Pancreas (tissue), 10 donors: ENCODE measurements at regions not wholly inside any gene's neighbourhood (a gene's known extent, or its start where the extent isn't known, plus 50 kb on each side); places are given as distances from the start of the nearest gene placed in this dataset.
A peak's percentile ranks its signal among the peaks of the same experiment; 100 is the strongest.
"Not testable (repeated sequence)": the region's sequence is repeated elsewhere in the genome, so short reads cannot be mapped to it uniquely, and the experiment has no call there.

ENCODE experiments used
- ATAC-seq, 4 donors: fragments of 200-7000 bp; cut with Tn5 transposase; one replicate each; pipeline versions ENCODE4 v1.8.0 to v1.9.1; 2020; ENCODE audit warnings: mild to moderate bottlenecking in 4 of 4, moderate library complexity in 4 of 4
- DNase-seq, 6 donors: peaks; one replicate each; pipeline ENCODE4 v3.0.0-alpha.2; 2020
- FAIRE-seq: peaks from 2 replicates; lab custom pipeline; 2012; peaks lifted over from hg19 to GRCh38; lab: Jason Lieb, UNC
- H3K27ac ChIP-seq, 4 donors: fragments of 200-600 bp; sonication (generic); 1 replicate in 3 of 4; 2 replicates in 1 of 4; pipeline versions ENCODE4 v1.5.0 to v1.8.0; 2020
- H3K27me3 ChIP-seq, 4 donors: fragments of 200-600 bp; one replicate each; pipeline ENCODE4 v1.8.0; 2021
- H3K36me3 ChIP-seq, 3 donors: fragments of 200-600 bp; sonication (generic) in 1 of 3; one replicate each; pipeline versions ENCODE4 v1.5.0 to v1.8.0; 2020 to 2021
- H3K4me1 ChIP-seq, 3 donors: fragments of 200-600 bp; one replicate each; pipeline ENCODE4 v1.8.0; 2021
- H3K4me3 ChIP-seq, 4 donors: fragments of 200-600 bp; sonication (generic) in 2 of 4; one replicate each; pipeline versions ENCODE4 v1.5.0 to v1.8.0; 2020 to 2021
- H3K9me3 ChIP-seq, 4 donors: fragments of 200-600 bp; one replicate each; pipeline ENCODE4 v1.8.0; 2021
- CTCF ChIP-seq, 4 donors: fragments of 200-600 bp; sonication (generic) in 3 of 4; IDR thresholded peaks; one replicate each; pipeline versions ENCODE4 v1.5.0 to v1.8.0; 2021; ENCODE audit warnings: antibody characterized with exemption in 4 of 4
- WGBS, 2 donors: extraction: QIAGEN DNeasy Blood & Tissue Kit; methylation state at CpG; one replicate each; pipeline ENCODE4 v1.1.7; 2013; 5-methylcytosine and 5-hydroxymethylcytosine counted together
- intact Hi-C, 3 donors: fragments of 100-400 bp; cut with DNase I; formaldehyde crosslinking; loops; one replicate each; pipeline versions ENCODE4 v1.11.1 to v1.14.2; 2022
- donor health status: healthy with polysubstance abuse.
- donor health status: DM: no; HTN: no; CAD: no; lungs with moderate emphysema.
- donor health status: DM: no; HTN: no; CAD: no.
- donor health status: control.
- donor health status: control.
- donor health status: Bipolar disorder and iron deficiency.
- donor health status: DM: yes; HTN: yes; CAD: no.
- donor health status: DM: no; HTN: no; CAD: no.
- donor health status: DM: no; HTN: no; CAD: no.
- donor health status: DM: yes; HTN: yes; CAD: no.

DNA sequence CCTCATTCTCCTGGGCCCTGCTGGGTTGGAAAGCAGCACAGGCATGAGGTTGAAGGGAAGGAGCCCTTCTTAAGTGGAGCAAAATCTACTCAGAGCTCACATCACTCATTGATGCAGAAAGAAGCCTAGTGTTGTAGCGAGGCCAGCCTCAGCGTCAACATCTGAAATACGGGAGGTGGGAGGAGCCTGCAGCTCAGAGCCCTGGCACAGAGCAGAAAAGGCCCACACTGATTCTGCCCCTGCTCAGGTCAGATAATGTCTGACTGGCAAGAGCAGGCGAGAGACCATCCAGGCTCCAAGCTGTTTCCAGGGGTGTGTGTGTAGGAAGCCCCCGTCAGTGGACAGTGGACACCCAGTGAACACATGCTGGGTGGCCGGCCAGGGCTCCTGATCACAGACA is 1541.6 kb downstream of the TSPY10 start:
- no peaks in the 10 kb centered on the region for H3K9me3 ChIP-seq
- no peaks in the 10 kb centered on the region for H3K4me1 ChIP-seq
- no peak for FAIRE-seq
- 70% methylated on average over 6 of the region's 6 CpGs; no CpG with 5 or more reads in 1 of the 2 donors for WGBS, 2 donors
- ATAC-seq, result no peak
- no peak overlapping the region for H3K27ac ChIP-seq
- H3K4me3 ChIP-seq, result no peak overlapping the region
- no peak for TF ChIP-seq CTCF (IDR thresholded peaks at IDR 0.05)
- no peaks in the 10 kb centered on the region for H3K36me3 ChIP-seq
- H3K27me3 ChIP-seq, result no peaks in the 10 kb centered on the region
- intact Hi-C loops, result no loop called here
- no peak for DNase-seq

DNA sequence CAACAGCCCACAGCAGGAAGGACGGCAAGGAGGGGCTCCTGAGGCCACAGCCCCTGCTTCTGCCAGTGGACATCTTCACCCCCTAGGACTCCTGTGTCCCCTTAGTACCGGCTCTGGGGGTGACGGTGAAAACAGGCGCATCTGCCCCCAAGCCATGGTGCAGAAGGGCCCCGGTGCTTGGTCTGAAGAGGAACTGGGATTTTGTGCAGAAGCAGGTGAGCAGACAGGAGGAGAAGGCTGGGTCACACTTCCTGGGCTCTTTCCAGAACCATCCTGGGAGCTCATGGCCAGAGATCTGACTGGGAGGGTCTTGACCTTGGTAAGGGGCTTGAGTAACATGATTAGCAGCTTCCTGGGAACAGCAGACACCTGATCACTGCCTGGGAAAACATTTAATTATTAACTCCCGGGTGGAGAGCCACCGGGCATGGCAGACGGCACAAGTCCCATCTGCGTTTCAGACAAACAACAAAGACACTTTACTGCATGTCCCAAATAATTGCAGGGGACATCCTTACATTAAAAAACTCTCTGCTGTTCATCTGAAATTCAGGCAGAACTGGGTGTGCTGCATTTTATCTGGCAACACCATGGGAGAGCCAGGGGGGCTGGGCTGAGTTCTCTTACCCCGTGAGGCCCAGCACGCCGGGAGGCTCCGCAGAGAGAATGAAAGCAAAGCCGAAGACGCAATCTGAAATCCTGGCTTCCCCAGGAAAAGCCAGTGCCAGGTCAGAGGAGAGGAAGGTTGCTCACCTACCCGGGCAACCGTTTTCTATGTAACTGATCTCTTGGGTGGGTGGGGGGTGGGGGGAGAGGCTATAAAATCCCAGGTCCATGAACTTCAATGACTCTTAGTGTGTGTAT is 1542.8 kb downstream of the TSPY10 start:
- 58% methylated on average over 17 of the region's 17 CpGs; no CpG with 5 or more reads in 1 of the 2 donors for WGBS, 2 donors
- H3K36me3 ChIP-seq, result no peaks in the 10 kb centered on the region
- H3K4me3 ChIP-seq, result no peak overlapping the region
- no peaks in the 10 kb centered on the region for H3K4me1 ChIP-seq
- no peaks in the 10 kb centered on the region for H3K9me3 ChIP-seq
- DNase-seq (no peak), FAIRE-seq (no peak), ATAC-seq (no peak)
- no peaks in the 10 kb centered on the region for H3K27me3 ChIP-seq
- TF ChIP-seq CTCF (IDR thresholded peaks at IDR 0.05), result no peak
- intact Hi-C loops, result no loop called here
- H3K27ac ChIP-seq, result no peak overlapping the region

DNA sequence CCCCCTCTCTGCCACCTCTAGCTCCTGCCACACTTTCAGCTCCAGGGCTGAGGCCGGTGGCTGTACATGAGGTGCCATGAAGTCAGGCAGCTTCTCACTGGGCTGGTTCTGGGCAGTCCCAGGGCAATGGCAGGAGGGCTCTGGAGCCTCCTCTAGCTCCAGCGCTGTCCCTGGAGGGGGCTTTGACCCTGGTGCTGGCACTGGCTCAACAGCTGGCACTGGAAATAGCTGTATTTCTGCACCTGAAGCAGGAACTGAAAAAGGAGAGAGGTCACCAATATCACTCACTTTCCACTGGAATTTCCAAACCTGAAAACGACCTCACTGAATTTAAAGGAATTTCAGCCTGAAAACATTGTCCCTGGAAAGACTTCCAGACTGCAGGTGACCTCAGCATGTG is 1558.1 kb downstream of the TSPY10 start:
- H3K9me3 ChIP-seq, FAIRE-seq, H3K4me3 ChIP-seq, H3K27me3 ChIP-seq, H3K27ac ChIP-seq, ATAC-seq, intact Hi-C loops, H3K36me3 ChIP-seq, H3K4me1 ChIP-seq: not testable (repeated sequence)
- WGBS, 2 donors, result 34 to 46% methylated on average over 1 to 3 of the region's 3 CpGs
- peak in 1 of 6 donors; percentile 9 for DNase-seq

GRCh38 chrY:11097498-11097897 is 1569.8 kb downstream of the TSPY10 start:
- H3K36me3 ChIP-seq, H3K27ac ChIP-seq, H3K27me3 ChIP-seq, intact Hi-C loops, FAIRE-seq, H3K9me3 ChIP-seq, H3K4me1 ChIP-seq, ATAC-seq, H3K4me3 ChIP-seq: not testable (repeated sequence)
- DNase-seq, result peak in 1 of 6 donors; percentile 54
- WGBS, 2 donors, result 42 to 46% methylated on average over 11 to 16 of the region's 20 CpGs

- ATAC-seq, H3K4me1 ChIP-seq, H3K9me3 ChIP-seq, intact Hi-C loops, H3K27ac ChIP-seq, FAIRE-seq, H3K4me3 ChIP-seq, H3K36me3 ChIP-seq, H3K27me3 ChIP-seq: not testable (repeated sequence)
- 33 to 53% methylated on average over 11 to 21 of the region's 21 CpGs for WGBS, 2 donors
- DNase-seq, result peak in 1 of 6 donors; percentile 72
Measured at GRCh38 chrY:11098419-11098818, 1570.7 kb downstream of the TSPY10 start.

GRCh38 chrY:11099004-11099403 is 1571.3 kb downstream of the TSPY10 start:
- no peaks in the 10 kb centered on the region for H3K9me3 ChIP-seq
- 58 to 64% methylated on average over 9 to 16 of the region's 16 CpGs for WGBS, 2 donors
- H3K36me3 ChIP-seq, result no peaks in the 10 kb centered on the region
- ATAC-seq, result no peak
- H3K4me3 ChIP-seq, result no peak overlapping the region
- peak in 1 of 6 donors; percentile 67 for DNase-seq
- no peak for TF ChIP-seq CTCF (IDR thresholded peaks at IDR 0.05)
- no peak overlapping the region for H3K27ac ChIP-seq
- intact Hi-C loops, result no loop called here
- H3K27me3 ChIP-seq, result no peaks in the 10 kb centered on the region
- no peaks in the 10 kb centered on the region for H3K4me1 ChIP-seq
- no peak for FAIRE-seq

DNA sequence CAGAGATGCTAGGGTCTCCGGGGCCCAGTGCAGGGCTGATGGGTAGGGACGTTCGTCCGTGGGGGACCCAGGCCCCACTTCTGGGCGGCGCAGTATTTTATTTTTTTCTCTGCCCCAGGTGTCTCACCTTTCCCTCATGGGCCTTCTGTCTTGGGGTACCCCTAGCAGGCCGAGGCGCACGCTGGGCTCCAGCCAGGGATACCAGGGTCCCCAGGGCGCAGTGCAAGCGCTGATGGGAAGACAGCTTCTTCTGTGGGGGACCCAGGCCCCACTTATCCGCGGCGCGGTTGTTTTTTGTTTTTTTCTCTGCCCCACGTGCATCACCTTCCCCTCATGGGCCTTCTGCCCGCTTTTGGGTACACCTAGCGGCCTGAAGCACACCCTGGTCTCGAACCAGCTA is 1572.8 kb downstream of the TSPY10 start:
- DNase-seq, result peak in 1 of 6 donors; percentile 64
- H3K27ac ChIP-seq, H3K9me3 ChIP-seq, FAIRE-seq, H3K36me3 ChIP-seq, intact Hi-C loops, ATAC-seq, H3K27me3 ChIP-seq, H3K4me3 ChIP-seq, H3K4me1 ChIP-seq: not testable (repeated sequence)
- WGBS, 2 donors, result 52 to 70% methylated on average over 5 to 19 of the region's 19 CpGs

GRCh38 chrY:11102987-11103386 is 1575.3 kb downstream of the TSPY10 start:
- H3K27ac ChIP-seq, H3K9me3 ChIP-seq, ATAC-seq, H3K36me3 ChIP-seq, H3K4me3 ChIP-seq, FAIRE-seq, intact Hi-C loops, H3K4me1 ChIP-seq, H3K27me3 ChIP-seq: not testable (repeated sequence)
- peak in 1 of 6 donors; percentile 10 for DNase-seq
- WGBS, 2 donors, result 52 to 54% methylated on average over 8 to 26 of the region's 26 CpGs

- intact Hi-C loops, H3K9me3 ChIP-seq, H3K4me1 ChIP-seq, H3K27me3 ChIP-seq, ATAC-seq, H3K36me3 ChIP-seq, H3K4me3 ChIP-seq, H3K27ac ChIP-seq, FAIRE-seq: not testable (repeated sequence)
- DNase-seq, result peak in 2 of 6 donors; percentile 45 to 83
- 47 to 53% methylated on average over 27 to 44 of the region's 44 CpGs for WGBS, 2 donors
Measured at GRCh38 chrY:11107127-11107918, 1579.6 kb downstream of the TSPY10 start.
